ENCODE measurements at regions not wholly inside any gene's neighbourhood (a gene's known extent, or its start where the extent isn't known, plus 50 kb on each side); places are given as distances from the start of the nearest gene placed in this dataset.

DNA sequence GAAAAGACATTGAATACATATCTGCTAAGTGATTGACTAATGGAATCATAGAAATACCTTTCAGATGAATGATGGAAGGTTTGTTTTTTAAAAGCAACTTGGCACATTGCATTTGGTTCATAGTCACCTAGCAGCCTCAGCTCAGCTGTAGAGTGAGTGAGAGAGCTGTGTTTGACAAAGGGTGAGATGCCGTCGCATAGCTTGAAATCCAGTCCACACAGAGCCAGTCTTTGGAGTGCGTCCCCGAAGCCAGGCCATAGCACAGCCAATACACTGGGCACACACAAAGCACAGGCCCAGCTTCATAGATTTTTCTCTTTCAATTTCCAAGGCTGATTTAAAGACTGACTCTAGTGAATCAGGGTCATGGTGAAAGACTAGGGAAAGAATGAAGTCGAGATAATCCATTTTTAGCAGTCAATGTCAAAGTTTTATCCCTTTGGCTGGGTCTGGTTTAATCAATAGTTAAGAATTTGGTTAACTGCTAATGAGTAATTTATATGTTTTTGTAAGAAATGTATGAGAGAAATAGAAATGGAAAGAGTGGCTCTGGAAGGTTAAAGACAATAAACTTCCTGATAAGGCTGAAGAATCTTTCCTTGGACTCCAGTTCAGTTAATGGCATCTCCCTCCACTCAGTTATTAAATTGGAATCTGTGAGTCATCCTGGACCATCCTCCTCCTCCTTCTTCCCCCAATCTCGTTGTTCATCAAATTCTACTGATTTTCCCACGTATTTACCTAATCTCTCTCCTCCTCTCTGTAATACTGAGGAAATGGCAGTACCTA lies 101.2 kb upstream of the IRF2BP2 start:
- DNase-seq: no peak
- peaks cover 9 to 46% (median 31%) of the 10 kb centered on the region in 4 donors for H3K4me1 ChIP-seq
- H3K27me3 ChIP-seq: no peaks in the 10 kb centered on the region
- no peaks in the 10 kb centered on the region for H3K36me3 ChIP-seq
- WGBS, 2 donors (ENCODE audit: low coverage in 1 of 2): 68 to 78% methylated on average over 5 to 7 of the region's 7 CpGs
- no peak overlapping the region for H3K4me3 ChIP-seq
- TF ChIP-seq POLR2AphosphoS5 (IDR thresholded peaks at IDR 0.05) (no peak), EP300 (IDR thresholded peaks at IDR 0.05; ENCODE audit: low read depth) (no peak), POLR2A (IDR thresholded peaks at IDR 0.05) (no peak)
- TF ChIP-seq, protein P1, sequence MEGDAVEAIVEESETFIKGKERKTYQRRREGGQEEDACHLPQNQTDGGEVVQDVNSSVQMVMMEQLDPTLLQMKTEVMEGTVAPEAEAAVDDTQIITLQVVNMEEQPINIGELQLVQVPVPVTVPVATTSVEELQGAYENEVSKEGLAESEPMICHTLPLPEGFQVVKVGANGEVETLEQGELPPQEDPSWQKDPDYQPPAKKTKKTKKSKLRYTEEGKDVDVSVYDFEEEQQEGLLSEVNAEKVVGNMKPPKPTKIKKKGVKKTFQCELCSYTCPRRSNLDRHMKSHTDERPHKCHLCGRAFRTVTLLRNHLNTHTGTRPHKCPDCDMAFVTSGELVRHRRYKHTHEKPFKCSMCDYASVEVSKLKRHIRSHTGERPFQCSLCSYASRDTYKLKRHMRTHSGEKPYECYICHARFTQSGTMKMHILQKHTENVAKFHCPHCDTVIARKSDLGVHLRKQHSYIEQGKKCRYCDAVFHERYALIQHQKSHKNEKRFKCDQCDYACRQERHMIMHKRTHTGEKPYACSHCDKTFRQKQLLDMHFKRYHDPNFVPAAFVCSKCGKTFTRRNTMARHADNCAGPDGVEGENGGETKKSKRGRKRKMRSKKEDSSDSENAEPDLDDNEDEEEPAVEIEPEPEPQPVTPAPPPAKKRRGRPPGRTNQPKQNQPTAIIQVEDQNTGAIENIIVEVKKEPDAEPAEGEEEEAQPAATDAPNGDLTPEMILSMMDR (IDR thresholded peaks at IDR 0.05): no peak
- intact Hi-C loops (cut with DNase I; ENCODE audit: low total_unique reads) (no loop called here), in situ Hi-C loops (cut with MboI; ENCODE audit: low pct_ligation_motif_present in 1 of 4, low pct_unique_long_range_greater_than_20kb in 1 of 4, low sequenced_read_pairs in 3 of 4) (loop anchor here in 1 of 4 donors (25.0 kb wide), 1 partner anchor 351 kb away; no protein-coding TSS in a partner anchor)
- peak overlapping the region; percentile 60 to 74 (median 68) for H3K27ac ChIP-seq
- no peaks in the 10 kb centered on the region for H3K9me3 ChIP-seq

DNA sequence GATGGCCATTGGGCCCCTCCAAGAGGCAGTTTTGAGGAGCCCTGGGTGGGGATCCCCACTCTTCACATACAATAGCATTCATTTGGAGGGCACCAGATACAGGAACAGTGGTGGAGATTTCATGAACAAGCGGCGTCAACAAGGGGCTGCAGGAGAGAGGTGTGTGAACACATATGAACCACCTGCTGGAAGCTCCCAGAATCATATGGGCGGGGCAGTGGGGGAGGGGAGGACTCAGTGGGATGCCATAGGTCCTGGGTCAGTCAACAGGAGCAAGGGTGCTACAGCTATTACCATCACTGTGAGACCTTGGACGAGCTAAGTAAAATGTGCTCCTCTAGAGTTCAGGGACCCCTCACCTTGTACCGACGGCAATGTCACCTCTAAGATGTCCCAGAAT lies 100.4 kb upstream of the IRF2BP2 start:
- DNase-seq: no peak
- Histone ChIP-seq H3K36me3 (no peaks in the 10 kb centered on the region), H3K9me3 (no peaks in the 10 kb centered on the region), H3K27me3 (no peaks in the 10 kb centered on the region), H3K4me3 (no peak overlapping the region), H3K4me1 (peaks cover 3 to 38% (median 24%) of the 10 kb centered on the region in 4 donors), H3K27ac (peak overlapping the region in 3 of 4 donors; percentile 40 to 67 (median 49))
- in situ Hi-C loops (cut with MboI; ENCODE audit: low pct_ligation_motif_present in 1 of 4, low pct_unique_long_range_greater_than_20kb in 1 of 4, low sequenced_read_pairs in 3 of 4) (loop anchor here in 1 of 4 donors (25.0 kb wide), 1 partner anchor 352 kb away; no protein-coding TSS in a partner anchor), intact Hi-C loops (cut with DNase I; ENCODE audit: low total_unique reads) (no loop called here)
- no peak for TF ChIP-seq POLR2A (IDR thresholded peaks at IDR 0.05)
- TF ChIP-seq EP300 (IDR thresholded peaks at IDR 0.05; ENCODE audit: low read depth): no peak
- no peak for TF ChIP-seq POLR2AphosphoS5 (IDR thresholded peaks at IDR 0.05)
- TF ChIP-seq, protein P1 (IDR thresholded peaks at IDR 0.05): no peak
- 93% methylated on average over 6 of the region's 6 CpGs; no CpG with 5 or more reads in 1 of the 2 donors for WGBS, 2 donors (ENCODE audit: low coverage in 1 of 2)

DNA sequence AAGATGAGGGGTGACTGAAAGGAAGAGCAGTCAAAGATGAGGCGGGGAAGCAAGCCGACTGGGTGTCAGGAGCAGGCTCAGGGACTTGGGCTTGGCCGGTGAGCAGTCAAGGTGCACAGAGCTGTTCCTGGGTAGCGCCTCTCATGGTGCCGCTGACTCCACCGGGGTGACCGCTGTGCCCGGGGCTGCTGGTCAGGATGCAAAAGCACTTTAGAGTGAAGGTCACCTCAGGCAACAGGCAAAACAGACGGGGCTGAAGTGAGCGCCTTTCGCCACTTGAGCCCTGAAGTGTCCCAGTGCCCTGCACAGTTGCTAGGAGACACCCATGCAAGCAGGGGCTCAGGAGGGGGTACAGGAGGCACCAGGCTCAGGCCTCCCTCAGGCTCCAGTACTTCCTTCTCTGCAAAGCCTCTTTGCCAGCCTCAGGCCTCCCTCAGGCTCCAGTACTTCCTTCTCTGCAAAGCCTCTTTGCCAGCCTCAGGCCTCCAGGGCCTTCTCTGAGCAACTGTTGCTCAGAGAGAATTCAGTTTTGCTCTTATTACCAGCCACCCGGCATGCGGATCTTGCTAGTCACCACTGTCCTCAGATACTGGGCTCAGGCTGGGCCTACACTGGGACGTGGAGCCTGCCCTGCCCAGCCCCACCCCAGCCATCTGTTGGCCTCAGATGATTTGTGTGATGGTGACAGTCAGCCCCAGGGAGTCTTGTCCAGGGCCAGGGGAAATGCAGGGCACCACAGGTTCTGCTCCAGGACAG lies 99.7 kb upstream of the IRF2BP2 start:
- intact Hi-C loops (cut with DNase I; ENCODE audit: low total_unique reads) (no loop called here), in situ Hi-C loops (cut with MboI; ENCODE audit: low pct_ligation_motif_present in 1 of 4, low pct_unique_long_range_greater_than_20kb in 1 of 4, low sequenced_read_pairs in 3 of 4) (loop anchor here in 1 of 4 donors (25.0 kb wide), 1 partner anchor 353 kb away; no protein-coding TSS in a partner anchor)
- Histone ChIP-seq H3K9me3 (no peaks in the 10 kb centered on the region), H3K27me3 (no peaks in the 10 kb centered on the region), H3K27ac (peak overlapping the region in 3 of 4 donors; percentile 40 to 67 (median 49)), H3K4me3 (no peak overlapping the region), H3K4me1 (peaks cover 3 to 31% (median 23%) of the 10 kb centered on the region in 4 donors), H3K36me3 (no peaks in the 10 kb centered on the region)
- 87 to 92% methylated on average over 4 to 14 of the region's 14 CpGs for WGBS, 2 donors (ENCODE audit: low coverage in 1 of 2)
- peak; percentile 51 for DNase-seq
- no peak for TF ChIP-seq POLR2A (IDR thresholded peaks at IDR 0.05)
- no peak for TF ChIP-seq POLR2AphosphoS5 (IDR thresholded peaks at IDR 0.05)
- TF ChIP-seq, protein P1 (IDR thresholded peaks at IDR 0.05): no peak
- no peak for TF ChIP-seq EP300 (IDR thresholded peaks at IDR 0.05; ENCODE audit: low read depth)

Measured in transverse colon (tissue), 4 donors.